H1 (cell line): ENCODE measurements at regions not wholly inside any gene's neighbourhood (a gene's known extent, or its start where the extent isn't known, plus 50 kb on each side); places are given as distances from the start of the nearest gene placed in this dataset.

Source experiments
- CTCF ChIA-PET: fragments of 300-600 bp; sonication (Branson Sonifier 250); formaldehyde crosslinking; loops from one replicate; lab custom pipeline; 2021; ENCODE audit not compliant: partially characterized antibody; lab: Charles Lee
- POLR2A ChIA-PET: fragments of 300-600 bp; sonication (Branson Sonifier 250); formaldehyde crosslinking; loops from one replicate; lab custom pipeline; 2021; ENCODE audit warnings: inconsistent platforms; ENCODE audit not compliant: partially characterized antibody; lab: Charles Lee
- DNase-seq, 2 experiments: peaks; one replicate each; pipeline versions ENCODE4 v3.0.0 to v3.0.0-alpha.2; 2010 to 2022; ENCODE audit warnings: low spot score in 2 of 2, low read depth in 1 of 2, mixed read lengths in 1 of 2
- FAIRE-seq: peaks from 2 replicates; lab custom pipeline; 2011; peaks lifted over from hg19 to GRCh38; lab: Jason Lieb, UNC
- H2AFZ ChIP-seq: 2 replicates; pipeline ENCODE4 v1.8.1; 2012; ENCODE audit warnings: low read length, inconsistent platforms
- H2AK5ac ChIP-seq: 2 replicates; pipeline ENCODE4 v1.6.1; 2013; ENCODE audit warnings: low read depth, low read length
- H2BK120ac ChIP-seq: replicated peaks from 2 replicates; pipeline ENCODE3; 2013; ENCODE audit warnings: low read depth, low read length, inconsistent platforms
- H2BK12ac ChIP-seq: 2 replicates; pipeline ENCODE4 v1.6.1; 2013; ENCODE audit warnings: low read depth, low read length
- H2BK15ac ChIP-seq: 2 replicates; pipeline ENCODE4 v1.6.1; 2013; ENCODE audit warnings: low read length
- H2BK20ac ChIP-seq: 2 replicates; pipeline ENCODE4 v1.6.1; 2013; ENCODE audit warnings: low read length
- H2BK5ac ChIP-seq: 2 replicates; pipeline ENCODE4 v1.6.1; 2013; ENCODE audit warnings: low read depth, low read length
- H3K14ac ChIP-seq: 2 replicates; pipeline ENCODE4 v1.6.1; 2013; ENCODE audit warnings: inconsistent platforms; ENCODE audit not compliant: insufficient read length
- H3K18ac ChIP-seq: 2 replicates; pipeline ENCODE4 v1.6.1; 2013; ENCODE audit warnings: low read length; ENCODE audit errors: extremely low read depth
- H3K23ac ChIP-seq: 2 replicates; pipeline ENCODE4 v1.6.1; 2013; ENCODE audit warnings: inconsistent platforms; ENCODE audit not compliant: insufficient read length
- H3K23me2 ChIP-seq: 2 replicates; pipeline ENCODE4 v1.6.1; 2013; ENCODE audit warnings: low read depth, low read length
- H3K27ac ChIP-seq: 2 replicates; pipeline ENCODE4 v1.6.1; 2011; ENCODE audit warnings: low read depth, low read length, inconsistent platforms
- H3K27me3 ChIP-seq, 4 experiments: replicated peaks in 1 of 4; 1 replicate in 1 of 4; 2 replicates in 3 of 4; pipeline versions ENCODE4 v1.6.1 to v1.8.1; 2011 to 2013; ENCODE audit warnings: low read length in 3 of 4, mild to moderate bottlenecking in 3 of 4, inconsistent platforms in 2 of 4, mixed read lengths in 2 of 4, moderate library complexity in 1 of 4; ENCODE audit not compliant: control insufficient read depth in 3 of 4, insufficient read depth in 3 of 4; ENCODE audit errors: extremely low read depth in 1 of 4
- H3K36me3 ChIP-seq, 4 experiments: 2 replicates each; pipeline versions ENCODE4 v1.6.1 to v1.8.1; 2011 to 2013; ENCODE audit warnings: mild to moderate bottlenecking in 4 of 4, low read length in 3 of 4, moderate library complexity in 2 of 4, control low read depth in 1 of 4, inconsistent platforms in 1 of 4; ENCODE audit not compliant: insufficient read depth in 4 of 4, control insufficient read depth in 2 of 4
- H3K4ac ChIP-seq: replicated peaks from 2 replicates; pipeline ENCODE3; 2013; ENCODE audit warnings: low read length, low read depth, mixed read lengths, inconsistent platforms; ENCODE audit not compliant: insufficient read length
- H3K4me1 ChIP-seq, 4 experiments: replicated peaks in 1 of 4; 1 replicate in 1 of 4; 2 replicates in 3 of 4; pipeline versions ENCODE4 v1.6.1 to v1.8.1; 2011 to 2013; ENCODE audit warnings: low read length in 3 of 4, inconsistent platforms in 2 of 4, mixed read lengths in 1 of 4; ENCODE audit not compliant: insufficient read depth in 4 of 4, control insufficient read depth in 3 of 4
- H3K4me2 ChIP-seq, 2 experiments: 2 replicates each; pipeline versions ENCODE4 v1.6.1 to v1.8.1; 2011 to 2013; ENCODE audit warnings: low read depth in 2 of 2, low read length in 2 of 2, control low read depth in 1 of 2, inconsistent platforms in 1 of 2, mild to moderate bottlenecking in 1 of 2; ENCODE audit not compliant: insufficient read depth in 1 of 2
- H3K4me3 ChIP-seq, 4 experiments: fragments of 200-600, 300-600 bp in 1 of 4; sonication (generic), shearing (Covaris generic), sonication (Bioruptor Twin) in 1 of 4; 2 replicates each; pipeline versions ENCODE4 v1.5.1 to v1.8.1; 2011 to 2016; ENCODE audit warnings: low read length in 4 of 4, low read depth in 3 of 4, control low read depth in 2 of 4, inconsistent platforms in 2 of 4, mild to moderate bottlenecking in 2 of 4, mixed read lengths in 1 of 4, moderate library complexity in 1 of 4; ENCODE audit not compliant: insufficient read depth in 2 of 4; ENCODE audit errors: extremely low read depth in 1 of 4
- H3K56ac ChIP-seq: replicated peaks from 2 replicates; pipeline ENCODE3; 2013; ENCODE audit warnings: low read depth, mild to moderate bottlenecking, mixed read lengths, low read length, inconsistent platforms; ENCODE audit not compliant: insufficient read length
- H3K79me1 ChIP-seq: 2 replicates; pipeline ENCODE4 v1.6.1; 2013; ENCODE audit warnings: low read depth, low read length, control low read depth
- H3K79me2 ChIP-seq, 2 experiments: 2 replicates each; pipeline versions ENCODE4 v1.6.1 to v1.8.1; 2012 to 2013; ENCODE audit warnings: low read length in 2 of 2, mild to moderate bottlenecking in 2 of 2, inconsistent platforms in 1 of 2; ENCODE audit not compliant: insufficient read depth in 2 of 2, control insufficient read depth in 1 of 2
- H3K9ac ChIP-seq, 4 experiments: replicated peaks in 1 of 4; 1 replicate in 1 of 4; 2 replicates in 3 of 4; pipeline versions ENCODE4 v1.6.1 to v1.8.1; 2011 to 2013; ENCODE audit warnings: low read depth in 3 of 4, low read length in 3 of 4, control low read depth in 2 of 4, mild to moderate bottlenecking in 2 of 4, moderate library complexity in 2 of 4, inconsistent platforms in 1 of 4; ENCODE audit errors: extremely low read depth in 1 of 4
- H3K9me3 ChIP-seq, 2 experiments: 2 replicates each; pipeline versions ENCODE4 v1.6.1 to v1.8.1; 2012 to 2013; ENCODE audit warnings: mild to moderate bottlenecking in 2 of 2, moderate library complexity in 2 of 2, control low read depth in 1 of 2, inconsistent platforms in 1 of 2, low read depth in 1 of 2, low read length in 1 of 2, mixed read lengths in 1 of 2; ENCODE audit not compliant: insufficient read depth in 2 of 2
- H4K20me1 ChIP-seq, 2 experiments: replicated peaks in 1 of 2; 2 replicates each; pipeline versions ENCODE3 to v1.8.1; 2011 to 2013; ENCODE audit warnings: inconsistent platforms in 2 of 2, low read length in 2 of 2, mild to moderate bottlenecking in 1 of 2; ENCODE audit not compliant: insufficient read depth in 2 of 2, control insufficient read depth in 1 of 2
- H4K5ac ChIP-seq: 2 replicates; pipeline ENCODE4 v1.6.1; 2013; ENCODE audit warnings: low read length, low read depth, mixed read lengths, inconsistent platforms; ENCODE audit not compliant: insufficient read length
- H4K8ac ChIP-seq: 2 replicates; pipeline ENCODE4 v1.8.0; 2013; ENCODE audit warnings: mild to moderate bottlenecking, moderate library complexity, low read length, inconsistent platforms; ENCODE audit not compliant: insufficient read depth; ENCODE audit errors: extremely low read depth
- H4K91ac ChIP-seq: replicated peaks from 2 replicates; pipeline ENCODE3; 2013; ENCODE audit warnings: low read length, mixed read lengths, inconsistent platforms; ENCODE audit not compliant: insufficient read length
- ATF2 ChIP-seq: IDR thresholded peaks from 2 replicates; pipeline ENCODE4 v1.6.1; 2012; ENCODE audit warnings: low read length, inconsistent platforms
- ATF3 ChIP-seq: IDR thresholded peaks from 2 replicates; pipeline ENCODE4 v1.6.1; 2011; ENCODE audit warnings: low read depth, mild to moderate bottlenecking, low read length; ENCODE audit not compliant: insufficient read depth
- BCL11A ChIP-seq, 2 experiments: IDR thresholded peaks; one replicate each; pipeline ENCODE4 v1.6.1; 2011; ENCODE audit warnings: low read depth in 2 of 2, low read length in 2 of 2, mild to moderate bottlenecking in 2 of 2
- FOSL1 ChIP-seq: IDR thresholded peaks from 2 replicates; pipeline ENCODE4 v1.6.1; 2011; ENCODE audit warnings: mild to moderate bottlenecking, low read depth, low read length, moderate library complexity; ENCODE audit not compliant: insufficient read depth
- GTF2F1 ChIP-seq: IDR thresholded peaks from 2 replicates; pipeline ENCODE4 v1.6.1; 2012; ENCODE audit warnings: low read depth, low read length, improper control_type of control experiment, borderline replicate concordance
- NANOG ChIP-seq: IDR thresholded peaks from 2 replicates; pipeline ENCODE4 v1.6.1; 2011; ENCODE audit warnings: low read length, low read depth, mild to moderate bottlenecking, inconsistent platforms; ENCODE audit not compliant: insufficient read depth, poor library complexity, severe bottlenecking
- SIN3A ChIP-seq, 2 experiments: IDR thresholded peaks in 1 of 2; conservative IDR thresholded peaks in 1 of 2; 2 replicates each; pipeline ENCODE4 v1.6.1; 2011 to 2012; ENCODE audit warnings: low read length in 2 of 2, improper control_type of control experiment in 1 of 2, low read depth in 1 of 2, mild to moderate bottlenecking in 1 of 2
- SP1 ChIP-seq: IDR thresholded peaks from 2 replicates; pipeline ENCODE4 v1.6.1; 2011; ENCODE audit warnings: low read depth, low read length
- SP4 ChIP-seq: IDR thresholded peaks from 2 replicates; pipeline ENCODE4 v1.6.1; 2012; ENCODE audit warnings: low read length, inconsistent platforms
- TAF7 ChIP-seq: optimal IDR thresholded peaks from 2 replicates; pipeline ENCODE3; 2011; ENCODE audit warnings: low read depth, mild to moderate bottlenecking, inconsistent platforms, low read length, moderate library complexity, borderline replicate concordance
- USF2 ChIP-seq: IDR thresholded peaks from 2 replicates; pipeline ENCODE4 v1.6.1; 2011; ENCODE audit warnings: low read length, improper control_type of control experiment
- WGBS, 2 experiments: shearing (Covaris generic) in 1 of 2; methylation state at CpG; one replicate each; pipeline versions ENCODE4 v1.1.6 to v1.1.7; 2013 to 2015; ENCODE audit warnings: low lambda C conversion rate in 2 of 2, mixed read lengths in 2 of 2, inconsistent platforms in 1 of 2, low coverage in 1 of 2, missing lambda C conversion rate in 1 of 2; ENCODE audit not compliant: insufficient replicate concordance in 2 of 2, insufficient coverage in 1 of 2, insufficient read length in 1 of 2; ENCODE audit errors: extremely low coverage in 1 of 2, missing lambda C conversion rate in 1 of 2; 5-methylcytosine and 5-hydroxymethylcytosine counted together

GRCh38 chr1:191490303-191490702 is 668.0 kb upstream of the RGS18 start:
- no peak overlapping the region for H3K9ac ChIP-seq
- CTCF ChIA-PET = no interaction called here
- no peaks in the 10 kb centered on the region for H3K9me3 ChIP-seq
- H3K4me1 ChIP-seq = no peaks in the 10 kb centered on the region
- no peak overlapping the region for H3K4me2 ChIP-seq
- no peaks in the 10 kb centered on the region for H3K79me1 ChIP-seq
- TF ChIP-seq FOSL1 = no peak
- no peak for TF ChIP-seq SP4
- TF ChIP-seq USF2 = no peak
- TF ChIP-seq TAF7 = no peak
- TF ChIP-seq BCL11A (IDR thresholded peaks at IDR 0.05; ENCODE audit: low read depth in 2 of 2, low read length in 2 of 2) = no peak
- no peak for TF ChIP-seq ATF2
- no peak for TF ChIP-seq GTF2F1
- no peak for TF ChIP-seq SIN3A (conservative IDR thresholded peaks at IDR 0.05 in 1 of 2, IDR thresholded peaks at IDR 0.05 in 1 of 2; ENCODE audit: low read depth in 1 of 2, low read length in 2 of 2)
- TF ChIP-seq NANOG = no peak
- TF ChIP-seq ATF3 = no peak
- TF ChIP-seq SP1 = no peak
- H3K79me2 ChIP-seq = no peaks in the 10 kb centered on the region
- no peak overlapping the region for H4K8ac ChIP-seq
- H4K91ac ChIP-seq = no peak overlapping the region
- no peak overlapping the region for H3K4me3 ChIP-seq
- H3K36me3 ChIP-seq = no peaks in the 10 kb centered on the region
- no peaks in the 10 kb centered on the region for H3K27me3 ChIP-seq
- no peak overlapping the region for H3K18ac ChIP-seq
- DNase-seq (no peak), FAIRE-seq (no peak)
- H2AK5ac ChIP-seq = no peak overlapping the region
- no peak overlapping the region for H2BK15ac ChIP-seq
- H2AFZ ChIP-seq = no peak overlapping the region
- no peak overlapping the region for H3K27ac ChIP-seq
- no peak overlapping the region for H3K4ac ChIP-seq
- no peaks in the 10 kb centered on the region for H3K23me2 ChIP-seq
- no peak overlapping the region for H2BK20ac ChIP-seq
- H2BK5ac ChIP-seq = no peak overlapping the region
- 90% methylated on average over 2 of the region's 2 CpGs; no CpG with 5 or more reads in 1 of the 2 experiments for WGBS, 2 experiments
- H3K14ac ChIP-seq = no peak overlapping the region
- H2BK120ac ChIP-seq = no peak overlapping the region
- H4K5ac ChIP-seq = no peak overlapping the region
- POLR2A ChIA-PET = no interaction called here
- no peak overlapping the region for H2BK12ac ChIP-seq
- no peak overlapping the region for H3K56ac ChIP-seq
- H4K20me1 ChIP-seq = no peaks in the 10 kb centered on the region
- H3K23ac ChIP-seq = no peak overlapping the region
